GM23338 (cell line): ENCODE measurements at regions not wholly inside any gene's neighbourhood (a gene's known extent, or its start where the extent isn't known, plus 50 kb on each side); places are given as distances from the start of the nearest gene placed in this dataset.

Experiments used
- ATAC-seq: fragments of 200-7000 bp; cut with Tn5 transposase; 3 replicates; pipeline ENCODE4 v1.9.1; 2020
- DNase-seq: peaks from one replicate; pipeline ENCODE4 v3.0.0-alpha.2; 2015; ENCODE audit warnings: low spot score
- H2AFZ ChIP-seq: fragments of 200-600 bp; sonication (generic); 2 replicates; pipeline ENCODE4 v1.8.0; 2016; ENCODE audit warnings: antibody characterized with exemption, mild to moderate bottlenecking, moderate library complexity
- H3F3A ChIP-seq: fragments of 200-600 bp; sonication (generic); replicated peaks from 2 replicates; pipeline ENCODE4 v1.8.0; 2017; ENCODE audit warnings: antibody characterized with exemption, mixed run types, low read depth
- H3K27ac ChIP-seq: fragments of 200-600 bp; sonication (generic); 2 replicates; pipeline ENCODE4 v1.6.1; 2016; ENCODE audit warnings: low read depth
- H3K27me3 ChIP-seq: fragments of 200-600 bp; sonication (generic); 2 replicates; pipeline ENCODE4 v1.8.0; 2016; ENCODE audit warnings: mild to moderate bottlenecking, mixed run types, moderate library complexity; ENCODE audit not compliant: insufficient read depth
- H3K36me3 ChIP-seq: fragments of 200-600 bp; sonication (generic); 2 replicates; pipeline ENCODE4 v1.8.0; 2016; ENCODE audit warnings: mild to moderate bottlenecking; ENCODE audit not compliant: insufficient read depth
- H3K4me1 ChIP-seq: fragments of 200-600 bp; sonication (generic); 2 replicates; pipeline ENCODE4 v1.8.0; 2016; ENCODE audit warnings: mild to moderate bottlenecking, moderate library complexity; ENCODE audit not compliant: insufficient read depth
- H3K4me2 ChIP-seq: fragments of 200-600 bp; sonication (generic); 2 replicates; pipeline ENCODE4 v1.7.1; 2017; ENCODE audit warnings: mixed run types
- H3K4me3 ChIP-seq: fragments of 200-600 bp; sonication (generic); 2 replicates; pipeline ENCODE4 v1.6.1; 2016; ENCODE audit warnings: mixed run types
- H3K79me2 ChIP-seq: fragments of 200-600 bp; sonication (generic); replicated peaks from 2 replicates; pipeline ENCODE4 v1.8.0; 2017; ENCODE audit warnings: mild to moderate bottlenecking; ENCODE audit not compliant: insufficient read depth
- H3K9me2 ChIP-seq: fragments of 200-600 bp; sonication (generic); 2 replicates; pipeline ENCODE4 v1.8.0; 2017; ENCODE audit not compliant: insufficient read depth
- H4K20me1 ChIP-seq: fragments of 200-600 bp; sonication (generic); replicated peaks from 2 replicates; pipeline ENCODE4 v1.8.0; 2017; ENCODE audit warnings: mild to moderate bottlenecking; ENCODE audit not compliant: insufficient read depth
- H3K27ac Mint-ChIP-seq: 2 replicates; pipeline ENCODE4 v1.8.0; 2020; ENCODE audit warnings: inconsistent platforms, mild to moderate bottlenecking, moderate library complexity, mixed read lengths
- H3K27me3 Mint-ChIP-seq: 3 replicates; pipeline ENCODE4 v1.8.0; 2022; ENCODE audit warnings: low read depth, mild to moderate bottlenecking, moderate library complexity, mixed read lengths, inconsistent platforms; ENCODE audit not compliant: insufficient read depth, poor library complexity
- H3K36me3 Mint-ChIP-seq: 3 replicates; pipeline ENCODE4 v1.8.0; 2021; ENCODE audit warnings: low read depth, mild to moderate bottlenecking, inconsistent platforms, moderate library complexity, mixed read lengths
- H3K4me1 Mint-ChIP-seq: 3 replicates; pipeline ENCODE4 v1.8.0; 2020; ENCODE audit warnings: mild to moderate bottlenecking, inconsistent platforms, mixed read lengths
- H3K4me3 Mint-ChIP-seq: 3 replicates; pipeline ENCODE4 v1.8.0; 2021; ENCODE audit warnings: moderate library complexity, mild to moderate bottlenecking, inconsistent platforms, mixed read lengths
- H3K9me3 Mint-ChIP-seq: 3 replicates; pipeline ENCODE4 v1.8.0; 2020; ENCODE audit warnings: moderate library complexity, mild to moderate bottlenecking, inconsistent platforms, mixed read lengths
- CREB1 ChIP-seq: fragments of 250-450 bp; sonication (Bioruptor Pico); IDR thresholded peaks from 2 replicates; pipeline ENCODE4 v1.5.0; 2020; ENCODE audit warnings: low read depth, mild to moderate bottlenecking, moderate library complexity
- CTCF ChIP-seq, 2 experiments: fragments of 200-600 bp in 1 of 2; sonication (generic) in 1 of 2; conservative IDR thresholded peaks; 2 replicates each; pipeline versions ENCODE4 v1.5.1 to v1.6.1; 2016 to 2017; ENCODE audit warnings: antibody characterized with exemption in 2 of 2, low read depth in 2 of 2, mild to moderate bottlenecking in 2 of 2, moderate library complexity in 1 of 2
- EZH2 ChIP-seq: fragments of 200-600 bp; sonication (generic); IDR thresholded peaks from one replicate; pipeline ENCODE4 v1.8.0; 2017; ENCODE audit warnings: antibody characterized with exemption, mild to moderate bottlenecking, low read depth; ENCODE audit not compliant: unreplicated experiment
- JUNB ChIP-seq: IDR thresholded peaks from one replicate; pipeline ENCODE4 v1.6.1; 2016; ENCODE audit warnings: antibody characterized with exemption; ENCODE audit not compliant: unreplicated experiment
- POLR2AphosphoS5 ChIP-seq: IDR thresholded peaks from 2 replicates; pipeline ENCODE4 v1.6.1; 2016; ENCODE audit warnings: antibody characterized with exemption, low read depth
- ZNF462 ChIP-seq: fragments of 250-450 bp; sonication (Bioruptor Pico); IDR thresholded peaks from 2 replicates; pipeline ENCODE4 v1.5.0; 2020; ENCODE audit warnings: mild to moderate bottlenecking, moderate library complexity

- no peak for TF ChIP-seq ZNF462 (CRISPR knock-in tag)
- TF ChIP-seq CTCF (conservative IDR thresholded peaks at IDR 0.05; ENCODE audit: low read depth in 2 of 2) = no peak
These were observed 446.3 kb upstream of the GNPDA2 start (continued) for GRCh38 chr4:45172636-45173035.

- Histone ChIP-seq H3K36me3 (no peaks in the 10 kb centered on the region), H2AFZ (no peak overlapping the region), H3K9me2 (0 out of 2 replicates have a peak, but pooled peaks cover 4% of the 10 kb centered on the region), H3K27ac (no peak overlapping the region), H3K79me2 (no peaks in the 10 kb centered on the region), H3K4me1 (no peaks in the 10 kb centered on the region), H4K20me1 (no peaks in the 10 kb centered on the region), H3K4me2 (no peak overlapping the region), H3K27me3 (no peaks in the 10 kb centered on the region), H3K4me3 (no peak overlapping the region), H3F3A (no peaks in the 10 kb centered on the region)
- no peak overlapping the region for H3K4me3 Mint-ChIP-seq
- no peaks in the 10 kb centered on the region for H3K36me3 Mint-ChIP-seq
- DNase-seq (no peak), ATAC-seq (no peak)
- no peaks in the 10 kb centered on the region for H3K4me1 Mint-ChIP-seq
- peaks cover 77% of the 10 kb centered on the region for H3K9me3 Mint-ChIP-seq
- no peaks in the 10 kb centered on the region for H3K27me3 Mint-ChIP-seq
- TF ChIP-seq CREB1 (no peak), POLR2AphosphoS5 (no peak), EZH2 (no peak), JUNB (no peak)
- H3K27ac Mint-ChIP-seq = no peak overlapping the region
These were observed 434.6 kb upstream of the GNPDA2 start for GRCh38 chr4:45160951-45161350.
